ENCODE measurements at regions not wholly inside any gene's neighbourhood (a gene's known extent, or its start where the extent isn't known, plus 50 kb on each side); places are given as distances from the start of the nearest gene placed in this dataset.
A peak's percentile ranks its signal among the peaks of the same experiment; 100 is the strongest.

- DNase-seq (ENCODE audit: low read depth) = no peak
Observed at GRCh38 chr20:60430516-60431001, 472.3 kb downstream of the CDH26 start.

- DNase-seq (ENCODE audit: low read depth) = no peak
Observed at GRCh38 chr20:60431349-60431748, 473.1 kb downstream of the CDH26 start.

- no peak for DNase-seq (ENCODE audit: low read depth)
Observed at GRCh38 chr20:60437418-60437817, 479.2 kb downstream of the CDH26 start.

- DNase-seq (ENCODE audit: low read depth) = peak; percentile 9
Observed at GRCh38 chr20:60446267-60447111, 488.3 kb downstream of the CDH26 start.

- no peak for DNase-seq (ENCODE audit: low read depth)
Observed at GRCh38 chr20:60447703-60448102, 489.5 kb downstream of the CDH26 start.

GRCh38 chr20:60453388-60454246 is 495.4 kb downstream of the CDH26 start:
- DNase-seq (ENCODE audit: low read depth) = peak; percentile 5

GRCh38 chr20:60454491-60454890 is 496.3 kb downstream of the CDH26 start:
- DNase-seq (ENCODE audit: low read depth) = no peak

GRCh38 chr20:60455272-60455671 is 497.0 kb downstream of the CDH26 start:
- no peak for DNase-seq (ENCODE audit: low read depth)

DNA sequence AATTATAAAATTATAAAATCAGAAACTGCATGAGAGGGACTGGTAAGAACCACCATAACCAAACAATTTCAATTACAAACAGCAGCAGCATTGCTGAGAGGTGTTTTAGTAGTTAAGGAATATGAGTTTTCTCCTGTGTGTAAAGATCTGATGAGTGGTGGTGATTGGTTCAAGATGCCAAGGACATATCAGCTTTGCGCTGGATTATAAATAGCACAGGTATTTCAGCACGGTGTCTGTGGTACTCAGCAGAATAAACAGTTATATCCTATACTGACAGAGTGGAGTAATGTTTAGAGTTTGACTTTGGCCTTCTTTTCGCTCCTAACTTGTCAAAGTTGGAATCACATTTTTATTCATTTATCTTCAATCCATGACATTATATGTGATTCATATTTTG is 501.0 kb downstream of the CDH26 start:
- DNase-seq (ENCODE audit: low read depth) = no peak

GRCh38 chr20:60461993-60462392 is 503.8 kb downstream of the CDH26 start:
- no peak for DNase-seq (ENCODE audit: low read depth)

DNA sequence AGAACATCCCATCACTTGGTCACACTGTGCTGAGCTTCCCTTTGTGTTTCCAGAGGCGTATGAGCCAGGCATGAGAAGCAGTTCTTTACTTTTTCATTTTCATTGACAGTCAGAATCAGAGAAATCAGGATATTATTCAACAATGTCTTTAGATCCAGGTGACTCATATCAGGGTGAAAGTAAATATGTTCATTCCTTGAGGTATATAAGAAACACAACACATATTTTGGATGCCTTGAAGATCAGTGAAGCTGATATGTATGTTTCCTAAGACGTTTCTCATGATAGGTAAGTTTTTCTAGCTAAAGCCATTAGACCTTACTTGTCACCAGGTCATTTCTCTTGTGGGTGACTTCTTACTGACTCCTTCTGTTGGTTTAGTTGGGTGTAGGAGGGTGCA is 505.6 kb downstream of the CDH26 start:
- no peak for DNase-seq (ENCODE audit: low read depth)

- DNase-seq (ENCODE audit: low read depth) = no peak
Observed at GRCh38 chr20:60465439-60465838, 507.2 kb downstream of the CDH26 start.

- DNase-seq (ENCODE audit: low read depth) = no peak
Observed at GRCh38 chr20:60465993-60466686, 507.9 kb downstream of the CDH26 start.

- no peak for DNase-seq (ENCODE audit: low read depth)
Observed at GRCh38 chr20:60466687-60467022, 508.4 kb downstream of the CDH26 start.

DNA sequence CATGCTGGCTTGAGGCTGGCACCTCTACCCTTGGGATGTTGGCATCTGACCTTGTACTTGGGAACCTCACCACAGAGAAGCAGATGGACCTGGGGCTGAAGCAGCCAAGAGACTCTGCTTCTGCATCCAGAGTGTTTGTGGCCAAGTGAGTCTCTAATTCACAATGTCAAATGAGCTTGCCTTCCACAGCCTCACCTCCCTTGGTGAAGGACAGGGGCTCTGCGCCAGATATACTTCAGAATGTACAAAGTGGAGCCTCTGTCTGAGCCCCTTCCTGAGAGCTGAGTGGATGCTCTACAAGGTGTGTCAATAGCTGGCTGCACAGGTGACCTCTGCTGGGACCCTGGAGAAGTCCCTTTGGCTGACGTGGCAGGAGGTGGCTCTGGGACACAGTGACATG is 508.9 kb downstream of the CDH26 start:
- no peak for DNase-seq (ENCODE audit: low read depth)

DNA sequence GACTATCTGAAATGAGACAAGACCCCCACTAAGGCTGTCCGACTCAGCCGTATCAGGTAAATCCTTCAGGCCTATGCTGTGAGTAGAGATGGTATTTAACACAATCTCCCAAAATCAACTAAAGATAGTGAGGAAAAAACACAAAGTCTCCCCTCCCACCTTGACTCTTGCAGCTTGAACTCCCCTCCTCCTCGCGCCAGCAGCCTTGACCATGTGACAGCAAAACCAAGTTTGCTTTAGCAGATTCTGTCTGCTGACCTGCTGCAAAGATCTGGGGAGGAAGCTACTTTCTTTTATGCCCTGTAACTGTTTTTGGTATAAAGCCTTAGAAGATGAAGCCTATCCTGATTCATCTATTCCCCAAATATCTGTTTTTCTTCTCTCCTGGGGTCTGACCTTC is 509.5 kb downstream of the CDH26 start:
- no peak for DNase-seq (ENCODE audit: low read depth)

DNA sequence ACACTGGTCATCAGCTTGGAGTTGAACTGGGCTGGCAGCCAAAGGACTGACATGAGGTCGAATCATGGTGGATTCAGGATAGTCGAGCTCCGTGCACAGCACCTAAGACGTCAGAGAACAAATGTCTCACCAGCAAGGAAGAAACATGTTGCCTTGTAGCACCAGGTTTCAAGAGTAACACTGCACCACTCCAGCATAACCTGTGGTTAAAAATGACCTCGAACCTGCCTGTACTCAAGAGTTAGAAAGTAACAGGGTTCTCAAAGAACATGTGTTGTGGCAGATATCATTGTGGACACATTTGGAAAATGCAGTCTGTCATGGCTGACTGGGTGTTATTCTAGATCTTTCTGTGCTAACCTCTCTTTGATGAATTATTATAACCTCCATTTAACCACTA is 511.6 kb downstream of the CDH26 start:
- DNase-seq (ENCODE audit: low read depth) = no peak

GRCh38 chr20:60470366-60470765 is 512.1 kb downstream of the CDH26 start:
- DNase-seq (ENCODE audit: low read depth) = no peak

DNA sequence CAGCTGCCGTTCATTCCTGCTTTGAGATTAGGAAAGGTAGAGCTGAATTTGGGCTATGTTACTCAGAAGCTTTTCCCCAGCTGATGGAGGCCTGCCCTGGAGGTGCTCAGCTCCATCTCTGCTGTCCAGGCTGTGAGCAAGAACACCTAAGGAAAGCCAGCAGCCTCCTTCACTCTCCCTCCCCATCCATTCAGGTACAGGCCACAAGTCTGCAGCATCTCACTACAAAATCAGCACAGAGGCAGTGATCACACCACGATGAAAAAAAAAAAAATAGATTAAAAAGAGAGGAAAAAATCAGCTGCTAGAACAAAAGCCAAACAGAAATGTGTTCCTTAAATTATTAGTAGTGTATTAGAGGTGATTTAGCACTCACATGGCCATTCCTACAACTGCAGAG is 515.0 kb downstream of the CDH26 start:
- DNase-seq (ENCODE audit: low read depth) = no peak

DNA sequence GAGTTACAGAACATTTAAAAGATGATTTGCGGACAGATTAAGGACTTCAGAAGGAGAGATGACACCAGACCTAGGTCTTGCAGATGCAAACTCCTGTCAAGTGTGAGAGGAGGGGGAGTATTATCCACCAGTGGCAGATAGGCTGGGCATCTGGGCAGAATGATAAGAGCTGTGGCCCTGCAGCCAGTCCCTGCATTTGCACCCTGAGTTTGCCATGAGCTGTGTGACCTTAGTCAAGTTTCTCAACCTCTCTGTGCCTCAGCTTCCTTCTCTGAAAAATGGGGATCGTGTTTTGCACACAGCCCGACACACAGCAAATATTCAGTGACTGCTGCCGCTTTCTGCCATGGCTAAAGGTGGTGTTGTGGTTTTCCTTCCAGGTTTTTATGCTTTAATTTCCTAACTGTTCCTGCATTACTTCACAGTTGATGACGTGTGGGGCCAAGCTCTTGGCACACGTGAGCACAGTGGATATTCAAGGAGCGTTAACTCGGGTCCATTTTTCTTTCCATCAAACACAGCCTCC is 516.2 kb downstream of the CDH26 start:
- no peak for DNase-seq (ENCODE audit: low read depth)

DNA sequence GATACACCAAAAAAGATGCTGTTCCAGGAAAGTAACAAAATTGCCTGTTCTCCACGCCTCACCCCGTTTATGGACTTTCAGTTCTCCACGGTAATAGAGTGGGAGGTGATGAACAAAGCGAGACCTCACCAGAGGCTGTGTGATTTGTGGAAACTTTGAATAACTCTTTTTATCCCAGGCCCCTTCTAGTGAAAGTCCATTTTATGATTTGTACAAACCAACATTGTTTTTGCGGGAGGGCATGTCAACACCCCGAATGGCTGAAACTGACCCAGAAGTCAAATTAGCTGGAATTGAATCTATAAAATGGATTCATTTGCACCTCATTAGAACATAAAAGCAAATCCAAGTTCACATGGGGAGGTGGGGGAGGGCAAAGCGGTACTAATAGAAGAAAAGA is 517.8 kb downstream of the CDH26 start:
- no peak for DNase-seq (ENCODE audit: low read depth)

DNA sequence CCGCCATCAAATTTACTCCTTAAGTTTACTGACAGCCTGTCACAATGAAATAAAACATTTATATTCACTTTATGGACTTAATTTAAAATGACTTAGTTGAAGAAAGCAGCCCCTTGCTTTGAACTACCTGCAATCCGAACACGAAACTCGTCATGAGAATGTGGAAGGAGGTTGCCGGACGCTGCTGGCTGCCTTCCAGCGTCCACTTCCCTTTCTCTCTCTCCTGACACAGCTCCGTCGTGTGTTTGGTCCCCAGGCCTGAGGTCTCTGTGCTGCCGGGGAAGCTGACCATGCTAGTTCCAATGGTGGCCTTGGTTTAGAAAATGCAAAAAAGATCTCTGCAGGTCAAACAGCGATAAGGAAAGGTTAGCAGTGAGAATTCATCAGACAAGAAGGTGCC is 519.7 kb downstream of the CDH26 start:
- no peak for DNase-seq (ENCODE audit: low read depth)

Data from Daoy (cell line).